ENCODE measurements at regions not wholly inside any gene's neighbourhood (a gene's known extent, or its start where the extent isn't known, plus 50 kb on each side); places are given as distances from the start of the nearest gene placed in this dataset.
"Not testable (repeated sequence)": the region's sequence is repeated elsewhere in the genome, so short reads cannot be mapped to it uniquely, and the experiment has no call there.

- not testable (repeated sequence) for DNase-seq
These were observed 397.8 kb upstream of the ZNF337 start for GRCh38 chr20:26094498-26094897.

DNA sequence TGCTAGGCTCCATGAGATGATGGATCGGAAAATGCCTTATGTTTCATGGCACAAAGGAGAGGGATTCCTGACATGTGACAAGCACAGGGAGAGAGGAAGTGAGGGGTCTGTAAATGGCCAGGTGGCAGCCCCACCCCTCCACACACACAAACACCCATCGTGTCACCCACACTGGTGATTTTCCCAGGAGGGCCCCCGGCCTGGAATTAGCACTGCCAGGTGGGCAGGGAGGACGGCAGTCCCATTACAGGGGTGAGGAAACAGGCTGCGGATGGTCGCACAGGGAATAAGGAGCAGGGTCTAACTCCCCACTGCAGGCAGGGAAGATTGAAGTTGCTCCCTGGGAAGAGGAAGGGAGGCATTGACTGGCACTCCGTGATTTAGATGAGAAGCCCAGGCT, 395.3 kb upstream of the ZNF337 start:
- not testable (repeated sequence) for DNase-seq

- not testable (repeated sequence) for DNase-seq
These were observed 389.5 kb upstream of the ZNF337 start for GRCh38 chr20:26086195-26086594.

- not testable (repeated sequence) for DNase-seq
These were observed 377.3 kb upstream of the ZNF337 start for GRCh38 chr20:26073972-26074371.

- DNase-seq: not testable (repeated sequence)
These were observed 362.7 kb upstream of the ZNF337 start for GRCh38 chr20:26059324-26059723.

- DNase-seq: not testable (repeated sequence)
These were observed 361.8 kb upstream of the ZNF337 start for GRCh38 chr20:26058446-26058845.

GRCh38 chr20:26057135-26057752, 360.6 kb upstream of the ZNF337 start:
- not testable (repeated sequence) for DNase-seq

DNA sequence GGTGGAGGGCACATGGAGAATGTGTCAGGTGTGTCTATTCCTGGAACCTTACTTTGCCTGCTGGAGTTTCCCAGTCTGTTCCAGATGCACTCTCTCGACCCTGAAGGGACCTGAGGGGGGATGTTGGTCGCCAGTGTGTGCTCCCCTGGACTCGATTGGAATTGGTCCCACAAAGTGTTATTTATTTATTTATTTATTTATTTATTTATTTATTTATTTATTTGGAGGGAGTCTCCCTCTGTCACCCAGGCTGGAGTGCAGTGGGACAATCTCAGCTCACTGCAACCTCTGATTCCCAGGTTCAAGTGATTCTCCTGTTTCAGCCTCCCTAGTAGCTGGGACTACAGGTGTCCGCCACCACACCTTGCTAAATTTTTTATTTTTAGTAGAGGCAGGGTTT, 329.1 kb upstream of the ZNF337 start:
- DNase-seq: not testable (repeated sequence)

DNA sequence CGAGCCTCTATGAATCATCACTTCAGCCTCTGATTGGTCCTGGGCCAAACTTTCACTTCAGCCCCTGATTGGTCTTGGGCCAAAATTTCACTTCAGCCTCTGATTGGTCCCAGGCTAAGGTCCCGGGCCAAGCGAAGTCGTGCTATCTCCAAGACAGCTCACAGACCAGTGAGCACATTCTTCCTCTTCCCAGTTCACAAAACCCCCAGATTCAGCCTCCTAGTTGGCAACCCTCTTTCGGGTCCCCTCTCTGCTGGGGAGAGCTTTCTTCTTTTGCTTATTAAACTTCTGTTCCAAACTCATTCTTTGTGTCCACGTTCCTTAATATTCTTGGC, 314.3 kb upstream of the ZNF337 start:
- DNase-seq: not testable (repeated sequence)

DNA sequence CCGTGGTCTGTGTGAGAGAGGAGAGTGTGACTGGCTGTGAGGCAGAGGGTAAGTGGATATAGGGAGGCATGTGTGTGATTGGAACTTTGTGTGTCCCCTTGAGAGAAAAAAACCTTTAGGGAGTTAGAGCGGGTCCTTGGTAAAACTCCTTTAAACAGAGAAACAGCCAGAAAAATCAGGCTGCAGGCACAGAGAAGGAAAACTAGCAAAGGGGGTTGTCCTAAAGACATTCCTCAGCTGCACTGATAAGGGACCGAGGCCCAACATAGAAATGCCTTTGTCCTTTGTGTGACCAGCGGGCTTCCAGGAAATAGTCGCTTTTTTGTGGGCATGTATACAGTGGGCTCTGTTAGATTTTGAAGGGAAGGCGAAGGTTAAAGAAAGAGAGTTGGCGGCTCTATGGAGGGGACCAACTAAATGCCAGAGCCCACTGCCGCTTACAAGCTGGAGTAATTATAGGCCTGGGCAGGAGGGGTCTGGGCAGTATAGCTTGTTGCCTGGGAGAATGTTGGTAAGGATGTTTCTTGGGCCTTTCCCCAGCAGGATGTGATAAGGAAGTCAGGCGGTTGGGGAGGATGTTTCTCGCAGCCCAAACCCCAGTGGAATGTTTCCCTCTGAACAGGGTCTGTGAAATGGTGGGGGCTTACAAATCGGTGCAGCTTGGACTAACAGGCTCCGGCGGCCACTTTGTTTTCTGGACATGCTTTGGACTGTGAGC, 313.7 kb upstream of the ZNF337 start:
- peak; percentile 19 for DNase-seq

GRCh38 chr20:26009402-26010223, 313.0 kb upstream of the ZNF337 start:
- DNase-seq: peak; percentile 93

DNA sequence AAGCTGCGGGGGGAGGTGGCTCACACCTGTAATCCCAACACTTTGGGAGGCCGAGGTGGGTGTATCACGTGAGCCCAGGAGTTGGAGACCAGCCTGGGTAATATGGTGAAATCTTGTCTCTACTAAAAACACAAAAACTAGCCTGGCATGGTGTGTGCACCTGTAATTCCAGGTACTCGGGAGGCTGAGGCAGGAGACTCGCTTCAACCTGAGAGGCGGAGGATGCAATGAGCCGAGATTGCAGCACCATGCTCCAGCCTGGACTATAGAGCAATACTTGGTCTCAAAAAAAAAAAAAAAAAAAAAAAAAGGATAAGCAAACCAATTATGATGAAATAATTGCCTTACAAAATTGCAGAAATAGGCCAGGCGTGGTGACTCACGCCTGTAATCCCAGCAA, 311.4 kb upstream of the ZNF337 start:
- DNase-seq: not testable (repeated sequence)

DNA sequence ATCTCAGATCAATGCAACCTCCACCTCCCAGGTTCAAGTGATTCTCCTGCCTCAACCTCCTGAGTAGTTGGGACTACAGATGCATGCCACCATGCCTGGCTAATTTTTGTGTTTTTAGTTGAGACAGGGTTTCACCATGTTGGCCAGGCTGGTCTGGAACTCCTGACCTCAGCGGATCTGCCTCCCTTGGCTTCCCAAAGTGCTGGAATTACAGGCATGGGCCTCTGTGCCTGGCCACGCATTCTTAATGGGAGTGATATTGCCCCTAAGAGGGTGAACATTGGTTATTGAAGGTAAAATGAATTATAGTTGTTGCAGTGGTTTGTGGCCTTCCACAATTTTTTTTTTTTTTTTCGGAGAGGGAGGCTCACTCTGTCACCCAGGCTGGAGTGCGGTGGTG, 309.5 kb upstream of the ZNF337 start:
- DNase-seq: not testable (repeated sequence)

DNA sequence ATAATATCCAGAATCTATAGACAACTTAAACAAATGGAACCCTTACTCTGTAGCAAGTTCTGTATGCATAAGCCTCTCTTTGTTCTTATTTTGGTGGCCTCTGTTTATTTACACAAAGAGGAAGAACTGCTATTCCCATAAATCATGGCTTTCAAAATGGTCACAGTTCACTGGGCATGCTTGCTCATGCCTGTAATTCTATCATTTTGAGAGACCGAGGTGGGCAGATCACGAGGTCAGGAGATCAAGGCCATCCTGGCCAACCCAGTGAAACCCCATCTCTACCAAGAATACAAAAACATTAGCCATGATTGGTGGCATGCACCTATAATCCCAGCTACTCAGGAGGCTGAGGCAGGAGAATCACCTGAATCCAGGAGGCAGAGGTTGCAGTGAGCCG, 307.3 kb upstream of the ZNF337 start:
- not testable (repeated sequence) for DNase-seq

- DNase-seq: not testable (repeated sequence)
These were observed 300.9 kb upstream of the ZNF337 start for GRCh38 chr20:25997367-25998038.

- DNase-seq: no peak
These were observed 295.5 kb upstream of the ZNF337 start for GRCh38 chr20:25992146-25992545.

DNA sequence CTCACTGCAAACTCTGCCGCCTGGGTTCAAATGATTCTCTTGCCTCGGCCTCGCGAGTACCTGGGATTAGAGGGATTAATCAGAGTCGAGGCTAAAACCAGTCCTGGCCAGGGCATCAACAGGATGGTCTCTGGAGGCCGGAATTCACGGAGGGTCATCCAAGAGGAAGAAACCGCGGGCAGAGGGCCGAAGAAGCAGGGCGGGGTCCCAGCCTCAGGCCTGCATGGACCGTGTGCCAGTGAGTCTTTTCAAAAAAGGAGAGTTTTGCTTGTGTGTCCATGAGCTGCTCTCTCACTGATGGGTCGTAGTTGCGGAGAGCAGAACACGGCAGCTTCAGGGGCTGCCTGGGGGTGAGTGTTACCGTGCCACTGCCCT, 295.1 kb upstream of the ZNF337 start:
- DNase-seq: no peak

DNA sequence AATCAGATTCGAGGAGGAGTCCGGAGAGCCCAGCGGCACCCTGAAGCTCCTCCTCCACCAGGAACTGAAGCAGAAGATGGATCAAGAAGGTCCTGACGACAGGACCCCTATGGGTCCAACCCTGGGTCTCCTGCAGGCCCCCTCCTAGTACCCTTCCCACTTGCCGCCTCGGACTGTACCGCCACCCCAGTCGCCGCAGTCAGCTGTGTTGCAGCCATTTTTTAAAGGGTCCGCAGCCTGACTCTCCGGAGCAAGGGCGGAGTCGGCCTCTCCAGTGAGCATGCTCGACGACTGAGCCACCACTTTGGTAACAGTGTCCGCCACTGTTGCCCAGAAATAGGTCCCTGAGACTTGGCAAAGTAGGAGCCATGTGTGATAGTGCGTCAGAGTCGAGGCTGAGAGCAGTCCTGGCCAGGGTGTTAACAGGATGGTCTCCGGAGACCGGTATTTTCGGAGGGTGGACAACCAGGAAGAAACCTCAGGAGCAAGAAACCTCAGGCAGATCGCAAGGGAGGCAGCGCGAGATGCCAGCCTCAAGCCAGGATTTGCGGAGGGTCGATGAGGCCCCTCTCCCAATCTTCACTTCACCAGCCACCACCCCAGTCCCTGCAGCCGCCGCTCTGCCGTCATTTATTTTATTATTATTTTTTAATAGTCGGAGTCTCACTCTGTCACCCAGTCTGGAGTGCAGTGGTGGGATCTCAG, 294.6 kb upstream of the ZNF337 start:
- DNase-seq: no peak

GRCh38 chr20:25989686-25990085, 293.0 kb upstream of the ZNF337 start:
- not testable (repeated sequence) for DNase-seq

DNA sequence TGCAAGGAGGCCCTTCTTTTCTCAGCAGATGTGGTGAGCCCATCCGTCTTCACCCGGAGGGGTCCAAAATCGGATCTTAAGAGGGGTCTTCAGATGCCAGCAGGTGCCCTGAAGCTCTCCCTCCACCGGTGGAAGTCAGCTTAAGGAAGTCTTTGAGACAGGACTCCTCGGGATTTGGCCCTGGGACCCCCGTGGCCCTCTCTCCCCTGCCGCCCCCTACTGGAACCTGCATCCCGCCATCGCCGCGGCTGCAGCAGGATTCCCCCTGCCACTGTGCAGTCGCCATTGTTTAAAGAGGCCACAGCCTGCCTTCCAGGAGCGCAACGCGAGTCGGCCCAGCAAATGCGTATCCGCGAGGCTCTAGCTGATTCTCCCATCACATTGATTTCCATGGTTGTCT, 292.5 kb upstream of the ZNF337 start:
- no peak for DNase-seq

- not testable (repeated sequence) for DNase-seq
These were observed 291.4 kb upstream of the ZNF337 start for GRCh38 chr20:25987928-25988560.
